ENCODE measurements at regions not wholly inside any gene's neighbourhood (a gene's known extent, or its start where the extent isn't known, plus 50 kb on each side); places are given as distances from the start of the nearest gene placed in this dataset.
A peak's percentile ranks its signal among the peaks of the same experiment; 100 is the strongest.

DNA sequence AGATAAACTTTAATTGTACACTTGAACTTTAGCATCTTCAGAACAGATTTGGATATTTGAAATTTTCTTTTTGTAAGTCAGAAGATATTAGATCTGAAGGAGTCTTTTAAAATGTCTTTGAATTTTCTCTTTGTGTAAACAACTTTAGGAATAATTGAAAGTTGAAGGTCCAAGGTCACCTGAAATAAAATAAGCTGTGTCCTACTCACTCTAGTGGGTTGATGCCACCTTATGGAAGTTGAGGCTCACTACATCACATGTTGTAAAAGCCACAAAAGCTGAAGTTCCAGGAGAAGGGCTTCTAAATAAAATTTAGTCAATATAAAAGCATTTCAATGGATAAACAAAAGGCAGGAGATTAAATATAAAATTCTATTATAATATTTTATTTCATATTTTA is 122.0 kb upstream of the ATXN7L3B start:
- H4K91ac ChIP-seq (ENCODE audit: insufficient read length, low read depth, low read length) = no peak overlapping the region
- no peak overlapping the region for H3K4me2 ChIP-seq (ENCODE audit: insufficient read depth, insufficient read length, low read length)
- H2BK20ac ChIP-seq (ENCODE audit: low read depth, low read length, poor library complexity, severe bottlenecking) = no peak overlapping the region
- H3K9me3 ChIP-seq (ENCODE audit: control insufficient read depth, low read depth, low read length) = no peaks in the 10 kb centered on the region
- no peak overlapping the region for H2BK15ac ChIP-seq (ENCODE audit: low read depth, low read length)
- H3K27me3 Mint-ChIP-seq (ENCODE audit: low read depth) = no peaks in the 10 kb centered on the region
- H3K4me1 Mint-ChIP-seq = no peaks in the 10 kb centered on the region
- H3K56ac ChIP-seq (ENCODE audit: insufficient read length, low read depth, low read length) = no peak overlapping the region
- no peak overlapping the region for H3K4ac ChIP-seq (ENCODE audit: low read depth, low read length)
- TF ChIP-seq CTCF (conservative IDR thresholded peaks at IDR 0.05) = peak; percentile 69
- no peaks in the 10 kb centered on the region for H3K79me1 ChIP-seq (ENCODE audit: insufficient read depth, low read depth, low read length, poor library complexity, severe bottlenecking)
- H2AFZ ChIP-seq (ENCODE audit: low read length) = no peak overlapping the region
- H3K23ac ChIP-seq (ENCODE audit: insufficient read length, low read depth, low read length) = no peak overlapping the region
- no peak overlapping the region for H3K9ac ChIP-seq (ENCODE audit: extremely low read depth, insufficient read length, low read length)
- no peaks in the 10 kb centered on the region for H3K79me2 ChIP-seq (ENCODE audit: insufficient read depth, low read length)
- no peaks in the 10 kb centered on the region for H3K27me3 ChIP-seq (ENCODE audit: insufficient read depth, low read length)
- no peaks in the 10 kb centered on the region for H3K4me1 ChIP-seq (ENCODE audit: insufficient read depth, low read length)
- no peak overlapping the region for H3T11ph ChIP-seq (ENCODE audit: low read length)
- no peaks in the 10 kb centered on the region for H3K9me3 Mint-ChIP-seq
- H4K8ac ChIP-seq (replicated peaks; ENCODE audit: insufficient read length, low read depth, low read length) = no peak overlapping the region
- no peaks in the 10 kb centered on the region for H3K23me2 ChIP-seq (ENCODE audit: insufficient read length, low read depth, low read length, poor library complexity, severe bottlenecking)
- H2BK12ac ChIP-seq (ENCODE audit: insufficient read length, low read depth, low read length) = no peak overlapping the region
- H3K27ac ChIP-seq (ENCODE audit: insufficient read length, low read depth, low read length) = no peak overlapping the region
- no peak overlapping the region for H3K14ac ChIP-seq (ENCODE audit: insufficient read depth, low read length)
- no peaks in the 10 kb centered on the region for H4K20me1 ChIP-seq (ENCODE audit: control insufficient read depth, insufficient read depth, insufficient read length)
- H2AK5ac ChIP-seq (ENCODE audit: insufficient read length, low read length) = no peak overlapping the region
- no peak overlapping the region for H3K18ac ChIP-seq (ENCODE audit: insufficient read length, low read depth, low read length)
- no peak for DNase-seq
- H4K5ac ChIP-seq (ENCODE audit: insufficient read length, low read depth, low read length) = no peak overlapping the region
- H3K4me3 Mint-ChIP-seq = no peak overlapping the region
- H3K36me3 Mint-ChIP-seq (ENCODE audit: insufficient read depth in 1 of 3, low read depth in 3 of 3) = no peaks in the 10 kb centered on the region
- no peak overlapping the region for H3K27ac Mint-ChIP-seq
- no peak overlapping the region for H2BK5ac ChIP-seq (ENCODE audit: insufficient read length, low read length)
- no peak overlapping the region for H2BK120ac ChIP-seq (ENCODE audit: low read depth, low read length, poor library complexity, severe bottlenecking)

All from H9 (cell line).